HL-60 (cell line): ENCODE measurements at regions not wholly inside any gene's neighbourhood (a gene's known extent, or its start where the extent isn't known, plus 50 kb on each side); places are given as distances from the start of the nearest gene placed in this dataset.

Experiments used
- POLR2AphosphoS5 ChIP-seq: IDR thresholded peaks from 2 replicates; pipeline ENCODE4 v1.6.1; 2012; ENCODE audit warnings: low read depth
- TF ChIP-seq, protein P1 (sequence below): IDR thresholded peaks from 2 replicates; pipeline ENCODE4 v1.6.1; 2012; ENCODE audit warnings: low read depth; ENCODE audit not compliant: insufficient replicate concordance
- TF ChIP-seq, protein P2 (sequence below): IDR thresholded peaks from one replicate; pipeline ENCODE4 v1.5.1; 2011; ENCODE audit warnings: low read length, control low read depth, inconsistent platforms; ENCODE audit not compliant: insufficient read depth

DNA sequence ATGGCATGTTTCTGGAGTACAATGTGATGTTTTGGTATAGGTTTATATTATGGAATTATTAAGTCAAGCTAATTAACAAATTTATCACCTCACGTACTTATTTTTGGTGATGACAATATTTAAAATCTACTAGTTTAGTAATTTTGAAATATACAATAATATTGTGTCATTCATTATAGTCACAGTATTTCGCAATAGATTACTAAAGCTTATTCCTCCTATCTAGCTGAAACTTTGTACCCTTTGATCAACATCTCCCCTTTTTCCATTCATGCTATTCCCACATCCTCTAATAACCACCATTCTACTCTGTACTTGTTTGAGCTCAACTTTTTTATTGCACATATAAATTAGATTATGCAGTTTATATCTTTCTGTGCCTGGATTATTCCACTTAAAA, 164.8 kb upstream of the SPANXN4 start:
- TF ChIP-seq, protein P1, sequence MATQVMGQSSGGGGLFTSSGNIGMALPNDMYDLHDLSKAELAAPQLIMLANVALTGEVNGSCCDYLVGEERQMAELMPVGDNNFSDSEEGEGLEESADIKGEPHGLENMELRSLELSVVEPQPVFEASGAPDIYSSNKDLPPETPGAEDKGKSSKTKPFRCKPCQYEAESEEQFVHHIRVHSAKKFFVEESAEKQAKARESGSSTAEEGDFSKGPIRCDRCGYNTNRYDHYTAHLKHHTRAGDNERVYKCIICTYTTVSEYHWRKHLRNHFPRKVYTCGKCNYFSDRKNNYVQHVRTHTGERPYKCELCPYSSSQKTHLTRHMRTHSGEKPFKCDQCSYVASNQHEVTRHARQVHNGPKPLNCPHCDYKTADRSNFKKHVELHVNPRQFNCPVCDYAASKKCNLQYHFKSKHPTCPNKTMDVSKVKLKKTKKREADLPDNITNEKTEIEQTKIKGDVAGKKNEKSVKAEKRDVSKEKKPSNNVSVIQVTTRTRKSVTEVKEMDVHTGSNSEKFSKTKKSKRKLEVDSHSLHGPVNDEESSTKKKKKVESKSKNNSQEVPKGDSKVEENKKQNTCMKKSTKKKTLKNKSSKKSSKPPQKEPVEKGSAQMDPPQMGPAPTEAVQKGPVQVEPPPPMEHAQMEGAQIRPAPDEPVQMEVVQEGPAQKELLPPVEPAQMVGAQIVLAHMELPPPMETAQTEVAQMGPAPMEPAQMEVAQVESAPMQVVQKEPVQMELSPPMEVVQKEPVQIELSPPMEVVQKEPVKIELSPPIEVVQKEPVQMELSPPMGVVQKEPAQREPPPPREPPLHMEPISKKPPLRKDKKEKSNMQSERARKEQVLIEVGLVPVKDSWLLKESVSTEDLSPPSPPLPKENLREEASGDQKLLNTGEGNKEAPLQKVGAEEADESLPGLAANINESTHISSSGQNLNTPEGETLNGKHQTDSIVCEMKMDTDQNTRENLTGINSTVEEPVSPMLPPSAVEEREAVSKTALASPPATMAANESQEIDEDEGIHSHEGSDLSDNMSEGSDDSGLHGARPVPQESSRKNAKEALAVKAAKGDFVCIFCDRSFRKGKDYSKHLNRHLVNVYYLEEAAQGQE, result no peak
- TF ChIP-seq, protein P2, sequence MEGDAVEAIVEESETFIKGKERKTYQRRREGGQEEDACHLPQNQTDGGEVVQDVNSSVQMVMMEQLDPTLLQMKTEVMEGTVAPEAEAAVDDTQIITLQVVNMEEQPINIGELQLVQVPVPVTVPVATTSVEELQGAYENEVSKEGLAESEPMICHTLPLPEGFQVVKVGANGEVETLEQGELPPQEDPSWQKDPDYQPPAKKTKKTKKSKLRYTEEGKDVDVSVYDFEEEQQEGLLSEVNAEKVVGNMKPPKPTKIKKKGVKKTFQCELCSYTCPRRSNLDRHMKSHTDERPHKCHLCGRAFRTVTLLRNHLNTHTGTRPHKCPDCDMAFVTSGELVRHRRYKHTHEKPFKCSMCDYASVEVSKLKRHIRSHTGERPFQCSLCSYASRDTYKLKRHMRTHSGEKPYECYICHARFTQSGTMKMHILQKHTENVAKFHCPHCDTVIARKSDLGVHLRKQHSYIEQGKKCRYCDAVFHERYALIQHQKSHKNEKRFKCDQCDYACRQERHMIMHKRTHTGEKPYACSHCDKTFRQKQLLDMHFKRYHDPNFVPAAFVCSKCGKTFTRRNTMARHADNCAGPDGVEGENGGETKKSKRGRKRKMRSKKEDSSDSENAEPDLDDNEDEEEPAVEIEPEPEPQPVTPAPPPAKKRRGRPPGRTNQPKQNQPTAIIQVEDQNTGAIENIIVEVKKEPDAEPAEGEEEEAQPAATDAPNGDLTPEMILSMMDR, result no peak
- no peak for TF ChIP-seq POLR2AphosphoS5
